ENCODE measurements at regions not wholly inside any gene's neighbourhood (a gene's known extent, or its start where the extent isn't known, plus 50 kb on each side); places are given as distances from the start of the nearest gene placed in this dataset.

- H3K36me3 ChIP-seq (ENCODE audit: insufficient read depth, low read length): no peaks in the 10 kb centered on the region
- H2AFZ ChIP-seq (ENCODE audit: low read depth, low read length): no peak overlapping the region
- H3K9me2 ChIP-seq (ENCODE audit: insufficient read depth, low read length): no peaks in the 10 kb centered on the region
- no peaks in the 10 kb centered on the region for H3K27me3 ChIP-seq (ENCODE audit: insufficient read depth, low read depth, low read length)
- TF ChIP-seq, protein P1, sequence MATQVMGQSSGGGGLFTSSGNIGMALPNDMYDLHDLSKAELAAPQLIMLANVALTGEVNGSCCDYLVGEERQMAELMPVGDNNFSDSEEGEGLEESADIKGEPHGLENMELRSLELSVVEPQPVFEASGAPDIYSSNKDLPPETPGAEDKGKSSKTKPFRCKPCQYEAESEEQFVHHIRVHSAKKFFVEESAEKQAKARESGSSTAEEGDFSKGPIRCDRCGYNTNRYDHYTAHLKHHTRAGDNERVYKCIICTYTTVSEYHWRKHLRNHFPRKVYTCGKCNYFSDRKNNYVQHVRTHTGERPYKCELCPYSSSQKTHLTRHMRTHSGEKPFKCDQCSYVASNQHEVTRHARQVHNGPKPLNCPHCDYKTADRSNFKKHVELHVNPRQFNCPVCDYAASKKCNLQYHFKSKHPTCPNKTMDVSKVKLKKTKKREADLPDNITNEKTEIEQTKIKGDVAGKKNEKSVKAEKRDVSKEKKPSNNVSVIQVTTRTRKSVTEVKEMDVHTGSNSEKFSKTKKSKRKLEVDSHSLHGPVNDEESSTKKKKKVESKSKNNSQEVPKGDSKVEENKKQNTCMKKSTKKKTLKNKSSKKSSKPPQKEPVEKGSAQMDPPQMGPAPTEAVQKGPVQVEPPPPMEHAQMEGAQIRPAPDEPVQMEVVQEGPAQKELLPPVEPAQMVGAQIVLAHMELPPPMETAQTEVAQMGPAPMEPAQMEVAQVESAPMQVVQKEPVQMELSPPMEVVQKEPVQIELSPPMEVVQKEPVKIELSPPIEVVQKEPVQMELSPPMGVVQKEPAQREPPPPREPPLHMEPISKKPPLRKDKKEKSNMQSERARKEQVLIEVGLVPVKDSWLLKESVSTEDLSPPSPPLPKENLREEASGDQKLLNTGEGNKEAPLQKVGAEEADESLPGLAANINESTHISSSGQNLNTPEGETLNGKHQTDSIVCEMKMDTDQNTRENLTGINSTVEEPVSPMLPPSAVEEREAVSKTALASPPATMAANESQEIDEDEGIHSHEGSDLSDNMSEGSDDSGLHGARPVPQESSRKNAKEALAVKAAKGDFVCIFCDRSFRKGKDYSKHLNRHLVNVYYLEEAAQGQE (IDR thresholded peaks at IDR 0.05; ENCODE audit: borderline replicate concordance): no peak
- TF ChIP-seq EZH2 (IDR thresholded peaks at IDR 0.05; ENCODE audit: borderline replicate concordance, insufficient read depth, low read length, poor library complexity, severe bottlenecking): no peak
- no peak for TF ChIP-seq RAD21 (conservative IDR thresholded peaks at IDR 0.05)
- TF ChIP-seq, protein P2, sequence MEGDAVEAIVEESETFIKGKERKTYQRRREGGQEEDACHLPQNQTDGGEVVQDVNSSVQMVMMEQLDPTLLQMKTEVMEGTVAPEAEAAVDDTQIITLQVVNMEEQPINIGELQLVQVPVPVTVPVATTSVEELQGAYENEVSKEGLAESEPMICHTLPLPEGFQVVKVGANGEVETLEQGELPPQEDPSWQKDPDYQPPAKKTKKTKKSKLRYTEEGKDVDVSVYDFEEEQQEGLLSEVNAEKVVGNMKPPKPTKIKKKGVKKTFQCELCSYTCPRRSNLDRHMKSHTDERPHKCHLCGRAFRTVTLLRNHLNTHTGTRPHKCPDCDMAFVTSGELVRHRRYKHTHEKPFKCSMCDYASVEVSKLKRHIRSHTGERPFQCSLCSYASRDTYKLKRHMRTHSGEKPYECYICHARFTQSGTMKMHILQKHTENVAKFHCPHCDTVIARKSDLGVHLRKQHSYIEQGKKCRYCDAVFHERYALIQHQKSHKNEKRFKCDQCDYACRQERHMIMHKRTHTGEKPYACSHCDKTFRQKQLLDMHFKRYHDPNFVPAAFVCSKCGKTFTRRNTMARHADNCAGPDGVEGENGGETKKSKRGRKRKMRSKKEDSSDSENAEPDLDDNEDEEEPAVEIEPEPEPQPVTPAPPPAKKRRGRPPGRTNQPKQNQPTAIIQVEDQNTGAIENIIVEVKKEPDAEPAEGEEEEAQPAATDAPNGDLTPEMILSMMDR (IDR thresholded peaks at IDR 0.05; ENCODE audit: poor library complexity, severe bottlenecking): no peak
- TF ChIP-seq EP300 (conservative IDR thresholded peaks at IDR 0.05; ENCODE audit: poor library complexity, severe bottlenecking): no peak
- TF ChIP-seq SMC3 (conservative IDR thresholded peaks at IDR 0.05; ENCODE audit: poor library complexity): no peak
- TF ChIP-seq POLR2AphosphoS5 (IDR thresholded peaks at IDR 0.05): no peak
- TF ChIP-seq TAF1 (IDR thresholded peaks at IDR 0.05; ENCODE audit: low read depth): no peak
- no peak for TF ChIP-seq MXI1 (conservative IDR thresholded peaks at IDR 0.05; ENCODE audit: poor library complexity, severe bottlenecking)
- no peaks in the 10 kb centered on the region for H3K79me2 ChIP-seq (replicated peaks; ENCODE audit: insufficient read depth, low read length)
- no peak overlapping the region for H3K4me3 ChIP-seq (ENCODE audit: low read length)
- no peak overlapping the region for H3K9ac ChIP-seq (ENCODE audit: low read length)
- no peak overlapping the region for H3K4me2 ChIP-seq (ENCODE audit: low read length)
- no peaks in the 10 kb centered on the region for H3F3A ChIP-seq (ENCODE audit: insufficient read depth, low read length, poor library complexity, severe bottlenecking)
- no peaks in the 10 kb centered on the region for H3K9me3 ChIP-seq (ENCODE audit: low read length)
- no peak overlapping the region for H3K27ac ChIP-seq (ENCODE audit: low read length)
- no peaks in the 10 kb centered on the region for H4K20me1 ChIP-seq (ENCODE audit: insufficient read depth)
These were observed 293.9 kb downstream of the BRINP2 start for GRCh38 chr1:177464686-177465085.

GRCh38 chr1:177451191-177451590 is 280.4 kb downstream of the BRINP2 start:
- no peaks in the 10 kb centered on the region for H3K9me2 ChIP-seq (ENCODE audit: insufficient read depth, low read length)
- H3K4me2 ChIP-seq (ENCODE audit: low read length): no peak overlapping the region
- no peaks in the 10 kb centered on the region for H3K27me3 ChIP-seq (ENCODE audit: insufficient read depth, low read depth, low read length)
- no peak overlapping the region for H3K27ac ChIP-seq (ENCODE audit: low read length)
- no peak overlapping the region for H2AFZ ChIP-seq (ENCODE audit: low read depth, low read length)
- H3K4me3 ChIP-seq (ENCODE audit: low read length): no peak overlapping the region
- TF ChIP-seq, protein P2 (IDR thresholded peaks at IDR 0.05; ENCODE audit: poor library complexity, severe bottlenecking): no peak
- TF ChIP-seq SMC3 (conservative IDR thresholded peaks at IDR 0.05; ENCODE audit: poor library complexity) (no peak), EZH2 (IDR thresholded peaks at IDR 0.05; ENCODE audit: borderline replicate concordance, insufficient read depth, low read length, poor library complexity, severe bottlenecking) (no peak), RAD21 (conservative IDR thresholded peaks at IDR 0.05) (no peak), MXI1 (conservative IDR thresholded peaks at IDR 0.05; ENCODE audit: poor library complexity, severe bottlenecking) (no peak), EP300 (conservative IDR thresholded peaks at IDR 0.05; ENCODE audit: poor library complexity, severe bottlenecking) (no peak), TAF1 (IDR thresholded peaks at IDR 0.05; ENCODE audit: low read depth) (no peak), POLR2AphosphoS5 (IDR thresholded peaks at IDR 0.05) (no peak)
- TF ChIP-seq, protein P1 (IDR thresholded peaks at IDR 0.05; ENCODE audit: borderline replicate concordance): no peak
- H3F3A ChIP-seq (ENCODE audit: insufficient read depth, low read length, poor library complexity, severe bottlenecking): no peaks in the 10 kb centered on the region
- no peaks in the 10 kb centered on the region for H4K20me1 ChIP-seq (ENCODE audit: insufficient read depth)
- H3K9me3 ChIP-seq (ENCODE audit: low read length): no peaks in the 10 kb centered on the region
- no peaks in the 10 kb centered on the region for H3K79me2 ChIP-seq (replicated peaks; ENCODE audit: insufficient read depth, low read length)
- H3K36me3 ChIP-seq (ENCODE audit: insufficient read depth, low read length): no peaks in the 10 kb centered on the region
- no peak overlapping the region for H3K9ac ChIP-seq (ENCODE audit: low read length)
